ENCODE measurements at regions not wholly inside any gene's neighbourhood (a gene's known extent, or its start where the extent isn't known, plus 50 kb on each side); places are given as distances from the start of the nearest gene placed in this dataset.

DNA sequence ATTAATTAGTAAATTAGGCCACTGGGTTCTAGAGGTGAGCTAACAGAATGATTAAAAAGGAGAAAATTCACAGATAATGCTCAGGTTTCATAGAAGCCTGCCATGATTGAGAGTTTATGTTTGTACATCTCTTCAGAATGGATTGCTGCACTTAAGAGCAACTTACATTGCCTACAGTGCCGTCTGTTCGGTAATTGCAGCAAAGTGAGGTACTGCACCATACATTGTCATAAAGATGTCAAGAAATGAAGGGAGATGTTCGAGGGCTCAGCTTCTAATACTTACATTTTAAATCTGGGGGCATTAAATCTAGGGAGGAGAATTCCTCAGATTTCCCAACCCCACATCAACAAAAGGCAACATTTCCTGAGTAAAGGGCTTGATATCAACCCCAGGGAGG lies 976.2 kb upstream of the FANCL start:
- H3K9me3 ChIP-seq, result 0 out of 3 replicates have a peak, but pooled peaks cover 2% of the 10 kb centered on the region
- POLR2A ChIA-PET, result no interaction called here
- CTCF ChIA-PET, result no interaction called here
- ATAC-seq (no peak), FAIRE-seq (no peak), DNase-seq (ENCODE audit: low read depth in 1 of 2, low spot score in 1 of 2) (no peak)
- H3K27ac ChIP-seq, result no peak overlapping the region
- TF ChIP-seq USF2 (IDR thresholded peaks at IDR 0.05) (no peak), ZC3H11A (IDR thresholded peaks at IDR 0.05) (no peak), BHLHE40 (IDR thresholded peaks at IDR 0.05; ENCODE audit: low read depth, low read length) (no peak), EP300 (IDR thresholded peaks at IDR 0.05) (no peak), CHD2 (IDR thresholded peaks at IDR 0.05; ENCODE audit: low read length, partially characterized antibody) (no peak), KDM1A (IDR thresholded peaks at IDR 0.05; ENCODE audit: low read depth) (no peak), RNF2 (IDR thresholded peaks at IDR 0.05; ENCODE audit: borderline replicate concordance, low read depth) (no peak), HEYL (CRISPR knock-in tag; IDR thresholded peaks at IDR 0.05) (no peak), SMC3 (IDR thresholded peaks at IDR 0.05) (no peak), ZNF302 (CRISPR knock-in tag; IDR thresholded peaks at IDR 0.05) (no peak), TFCP2L1 (CRISPR knock-in tag; IDR thresholded peaks at IDR 0.05) (no peak), REST (IDR thresholded peaks at IDR 0.05) (no peak), POLR2A (IDR thresholded peaks at IDR 0.05; ENCODE audit: low read length) (no peak), FOSB (CRISPR knock-in tag; IDR thresholded peaks at IDR 0.05) (no peak), EHMT2 (IDR thresholded peaks at IDR 0.05; ENCODE audit: low read depth) (no peak), HMGXB4 (CRISPR knock-in tag; IDR thresholded peaks at IDR 0.05; ENCODE audit: borderline replicate concordance) (no peak)
- TF ChIP-seq, protein P1, sequence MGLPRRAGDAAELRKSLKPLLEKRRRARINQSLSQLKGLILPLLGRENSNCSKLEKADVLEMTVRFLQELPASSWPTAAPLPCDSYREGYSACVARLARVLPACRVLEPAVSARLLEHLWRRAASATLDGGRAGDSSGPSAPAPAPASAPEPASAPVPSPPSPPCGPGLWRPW (IDR thresholded peaks at IDR 0.05), result no peak
- TF ChIP-seq, protein P2, sequence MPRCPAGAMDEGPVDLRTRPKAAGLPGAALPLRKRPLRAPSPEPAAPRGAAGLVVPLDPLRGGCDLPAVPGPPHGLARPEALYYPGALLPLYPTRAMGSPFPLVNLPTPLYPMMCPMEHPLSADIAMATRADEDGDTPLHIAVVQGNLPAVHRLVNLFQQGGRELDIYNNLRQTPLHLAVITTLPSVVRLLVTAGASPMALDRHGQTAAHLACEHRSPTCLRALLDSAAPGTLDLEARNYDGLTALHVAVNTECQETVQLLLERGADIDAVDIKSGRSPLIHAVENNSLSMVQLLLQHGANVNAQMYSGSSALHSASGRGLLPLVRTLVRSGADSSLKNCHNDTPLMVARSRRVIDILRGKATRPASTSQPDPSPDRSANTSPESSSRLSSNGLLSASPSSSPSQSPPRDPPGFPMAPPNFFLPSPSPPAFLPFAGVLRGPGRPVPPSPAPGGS (IDR thresholded peaks at IDR 0.05), result no peak
- H3K4me1 ChIP-seq, result no peaks in the 10 kb centered on the region
- H3K4me2 ChIP-seq, result no peak overlapping the region
- WGBS (ENCODE audit: missing lambda C conversion rate), result 29% methylated on average over 3 of the region's 3 CpGs
- H3K4me3 ChIP-seq, result no peak overlapping the region

DNA sequence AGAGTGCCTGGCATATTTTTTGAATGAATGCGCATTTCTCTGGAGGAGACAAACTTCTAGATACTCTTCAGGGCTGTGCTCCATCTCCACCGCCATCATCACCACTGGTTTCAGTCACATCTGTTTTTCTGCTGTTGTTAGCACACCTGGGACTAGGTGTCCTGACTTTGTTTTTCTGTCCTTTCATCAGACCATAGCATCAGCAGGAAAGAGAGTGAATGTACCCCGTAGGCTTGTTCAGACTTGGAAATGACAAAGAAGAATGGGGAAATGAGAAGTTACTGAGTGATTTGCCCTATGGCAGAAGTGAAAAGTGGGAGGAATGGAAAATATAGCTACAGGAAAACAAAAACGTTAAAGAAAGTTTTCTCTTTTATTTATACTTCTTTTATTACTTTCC lies 965.2 kb upstream of the FANCL start:
- ChIA-PET POLR2A (no interaction called here), CTCF (no interaction called here)
- TF ChIP-seq CHD2 (IDR thresholded peaks at IDR 0.05; ENCODE audit: low read length, partially characterized antibody) (no peak), SREBF2 (IDR thresholded peaks at IDR 0.05) (no peak)
- no peak overlapping the region for H3K27ac ChIP-seq
- ATAC-seq, result no peak
- no peaks in the 10 kb centered on the region for H3K9me3 ChIP-seq
- DNase-seq (ENCODE audit: low read depth in 1 of 2, low spot score in 1 of 2), result no peak
- 11% methylated on average over 4 of the region's 4 CpGs for WGBS (ENCODE audit: missing lambda C conversion rate)
- FAIRE-seq, result no peak
- no peak overlapping the region for H3K4me2 ChIP-seq
- no peak overlapping the region for H3K4me3 ChIP-seq
- H3K4me1 ChIP-seq, result no peaks in the 10 kb centered on the region

Data from A549 (cell line).